Mammary epithelial cell (primary cell): ENCODE measurements at regions not wholly inside any gene's neighbourhood (a gene's known extent, or its start where the extent isn't known, plus 50 kb on each side); places are given as distances from the start of the nearest gene placed in this dataset.
"Not testable (repeated sequence)": the region's sequence is repeated elsewhere in the genome, so short reads cannot be mapped to it uniquely, and the experiment has no call there.

Source experiments
- CTCF ChIP-seq, 2 donors: IDR thresholded peaks in 1 of 2; conservative IDR thresholded peaks in 1 of 2; 2 replicates each; pipeline ENCODE4 v1.5.1; 2011 to 2012; ENCODE audit warnings: inconsistent platforms in 2 of 2, low read length in 2 of 2, mild to moderate bottlenecking in 2 of 2, control low read depth in 1 of 2, low read depth in 1 of 2; ENCODE audit not compliant: insufficient read depth in 1 of 2; ENCODE audit errors: extremely low read depth in 1 of 2
- EZH2 ChIP-seq: IDR thresholded peaks from 2 replicates; pipeline ENCODE4 v1.6.1; 2012; ENCODE audit warnings: low read length, inconsistent platforms, borderline replicate concordance

- not testable (repeated sequence) for TF ChIP-seq CTCF (conservative IDR thresholded peaks at IDR 0.05 in 1 of 2, IDR thresholded peaks at IDR 0.05 in 1 of 2; ENCODE audit: extremely low read depth in 1 of 2, insufficient read depth in 1 of 2, low read depth in 1 of 2, low read length in 2 of 2); EZH2
Measured at GRCh38 chr4:72840166-72840565, 229.3 kb downstream of the COX18 start.
